ENCODE measurements at regions not wholly inside any gene's neighbourhood (a gene's known extent, or its start where the extent isn't known, plus 50 kb on each side); places are given as distances from the start of the nearest gene placed in this dataset.

DNA sequence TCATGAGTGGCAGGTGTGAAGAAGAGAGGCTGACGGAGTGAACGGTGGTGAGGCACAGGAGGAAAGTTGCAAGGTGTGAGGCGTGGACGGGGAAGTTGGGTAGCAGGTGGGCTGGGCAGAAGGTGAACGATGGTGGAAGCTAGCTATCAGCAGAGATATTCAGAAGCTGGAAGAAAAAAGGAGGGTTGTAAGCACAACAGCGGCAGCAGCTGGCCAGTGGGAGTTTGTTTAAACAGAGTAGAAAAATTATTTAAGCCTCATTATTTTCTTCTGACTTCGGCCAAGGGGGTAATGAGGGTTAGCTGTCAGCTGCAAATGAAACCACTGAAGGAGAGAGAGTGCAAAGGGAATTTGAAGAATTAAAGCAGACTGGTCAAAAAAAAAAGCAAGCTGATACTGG lies 62.1 kb upstream of the PRKAR2B start:
- TF ChIP-seq CTCF (IDR thresholded peaks at IDR 0.05), result no peak
- TF ChIP-seq POLR2A (IDR thresholded peaks at IDR 0.05), result no peak

Data from gastroesophageal sphincter (tissue), 3 donors.